SK-N-SH treated with all-trans-retinoic acid at 6 μM for 48 hours (cell line): ENCODE measurements at regions not wholly inside any gene's neighbourhood (a gene's known extent, or its start where the extent isn't known, plus 50 kb on each side); places are given as distances from the start of the nearest gene placed in this dataset.

ENCODE experiments used
- ATAC-seq: fragments of 200-7000 bp; cut with Tn5 transposase; 3 replicates; pipeline ENCODE4 v1.9.1; 2020; ENCODE audit warnings: mild to moderate bottlenecking, moderate library complexity
- ARNTL ChIP-seq: fragments of 450-650 bp; formaldehyde crosslinking; IDR thresholded peaks from 2 replicates; pipeline ENCODE4 v1.5.0; 2020; ENCODE audit warnings: low read depth, mild to moderate bottlenecking, moderate library complexity, borderline replicate concordance
- BACH2 ChIP-seq: fragments of 250-450 bp; sonication (Bioruptor Pico); IDR thresholded peaks from 2 replicates; pipeline ENCODE4 v1.9.0; 2021; ENCODE audit warnings: mild to moderate bottlenecking, borderline replicate concordance
- CSDC2 ChIP-seq: fragments of 250-450 bp; sonication (Bioruptor Pico); IDR thresholded peaks from 2 replicates; pipeline ENCODE4 v1.5.0; 2020; ENCODE audit warnings: mild to moderate bottlenecking, moderate library complexity
- ISL1 ChIP-seq: fragments of 250-450 bp; sonication (Bioruptor Pico); IDR thresholded peaks from 2 replicates; pipeline ENCODE4 v2.1.2; 2022; ENCODE audit warnings: mild to moderate bottlenecking, moderate library complexity
- OSR1 ChIP-seq: fragments of 250-450 bp; sonication (Bioruptor Pico); IDR thresholded peaks from 2 replicates; pipeline ENCODE4 v1.8.0; 2022; ENCODE audit warnings: moderate library complexity, mild to moderate bottlenecking, inconsistent platforms
- PPARA ChIP-seq: fragments of 250-450 bp; sonication (Bioruptor Pico); IDR thresholded peaks from 2 replicates; pipeline ENCODE4 v1.5.0; 2020; ENCODE audit warnings: mild to moderate bottlenecking, borderline replicate concordance
- RARB ChIP-seq: fragments of 250-450 bp; sonication (Bioruptor Pico); IDR thresholded peaks from 2 replicates; pipeline ENCODE4 v1.8.0; 2021; ENCODE audit warnings: mild to moderate bottlenecking, moderate library complexity
- TOX ChIP-seq: fragments of 250-450 bp; sonication (Bioruptor Pico); IDR thresholded peaks from 2 replicates; pipeline ENCODE4 v1.8.0; 2021; ENCODE audit warnings: mild to moderate bottlenecking, moderate library complexity, borderline replicate concordance
- ZC3H10 ChIP-seq: fragments of 250-450 bp; sonication (Bioruptor Pico); IDR thresholded peaks from 2 replicates; pipeline ENCODE4 v1.5.1; 2021; ENCODE audit warnings: mild to moderate bottlenecking, moderate library complexity
- ZFP3 ChIP-seq: fragments of 250-450 bp; sonication (Bioruptor Pico); IDR thresholded peaks from 2 replicates; pipeline ENCODE4 v1.5.0; 2020; ENCODE audit warnings: mild to moderate bottlenecking, moderate library complexity
- ZFP30 ChIP-seq: fragments of 450-650 bp; formaldehyde crosslinking; IDR thresholded peaks from 2 replicates; pipeline ENCODE4 v1.5.0; 2022; ENCODE audit warnings: mild to moderate bottlenecking, moderate library complexity
- ZNF565 ChIP-seq: fragments of 450-650 bp; formaldehyde crosslinking; conservative IDR thresholded peaks from 2 replicates; pipeline ENCODE4 v1.5.0; 2020; ENCODE audit warnings: low read depth, mild to moderate bottlenecking, moderate library complexity
- ZNF70 ChIP-seq: fragments of 450-650 bp; formaldehyde crosslinking; IDR thresholded peaks from 2 replicates; pipeline ENCODE4 v1.5.0; 2020; ENCODE audit warnings: mild to moderate bottlenecking, moderate library complexity
- ZNF8 ChIP-seq: fragments of 450-650 bp; formaldehyde crosslinking; IDR thresholded peaks from 2 replicates; pipeline ENCODE4 v1.5.0; 2020; ENCODE audit warnings: mild to moderate bottlenecking, moderate library complexity
- TF ChIP-seq, protein P1 (sequence below): fragments of 250-450 bp; sonication (Bioruptor Pico); IDR thresholded peaks from 2 replicates; pipeline ENCODE4 v1.8.0; 2020; ENCODE audit warnings: mild to moderate bottlenecking, moderate library complexity, borderline replicate concordance
- TF ChIP-seq, protein P2 (sequence below): fragments of 250-450 bp; sonication (Bioruptor Pico); IDR thresholded peaks from 2 replicates; pipeline ENCODE4 v1.5.1; 2021; ENCODE audit warnings: mild to moderate bottlenecking, moderate library complexity
- TF ChIP-seq, protein P3 (sequence below): fragments of 250-450 bp; sonication (Bioruptor Pico); IDR thresholded peaks from 2 replicates; pipeline ENCODE4 v1.8.0; 2021; ENCODE audit warnings: low read depth, mild to moderate bottlenecking, moderate library complexity, borderline replicate concordance
- TF ChIP-seq, protein P4 (sequence below): fragments of 250-450 bp; sonication (Bioruptor Pico); IDR thresholded peaks from 2 replicates; pipeline ENCODE4 v1.5.0; 2020; ENCODE audit warnings: mild to moderate bottlenecking, moderate library complexity
- TF ChIP-seq, protein P5 (sequence below): fragments of 250-450 bp; sonication (Bioruptor Pico); IDR thresholded peaks from 2 replicates; pipeline ENCODE4 v1.5.1; 2020; ENCODE audit warnings: low read depth, mild to moderate bottlenecking, moderate library complexity

DNA sequence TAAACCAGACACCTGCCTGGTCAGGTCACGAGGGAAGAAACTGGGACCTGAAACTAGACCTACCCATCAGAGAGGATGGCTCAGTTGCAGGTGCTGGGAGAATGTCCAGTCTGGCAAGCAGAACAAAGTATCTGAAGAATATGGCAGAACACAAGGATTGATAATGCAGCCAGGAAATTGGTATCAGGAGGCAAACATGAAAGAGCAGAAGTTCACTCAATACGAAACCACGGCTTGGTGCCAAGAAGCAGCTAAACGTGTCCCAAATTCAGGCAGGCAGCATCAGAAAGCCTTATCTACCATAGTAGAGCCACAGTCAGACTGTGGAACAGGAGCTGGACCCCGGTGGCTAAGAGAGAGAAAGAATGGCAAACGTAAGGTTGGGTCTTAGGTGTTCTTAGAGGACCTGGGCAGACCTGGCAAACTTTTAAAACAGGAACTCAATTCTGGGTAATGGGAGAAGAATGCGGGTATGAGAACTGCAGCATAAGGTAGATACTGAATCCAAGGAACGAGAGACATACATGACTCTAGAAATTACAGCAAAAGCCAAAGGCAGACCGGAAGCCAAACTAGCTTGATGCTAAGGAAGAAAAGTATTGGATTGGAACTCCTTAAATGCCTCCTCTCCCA, 169.0 kb upstream of the NECTIN3 start:
- ATAC-seq = no peak
- TF ChIP-seq CSDC2 (no peak), OSR1 (CRISPR knock-in tag) (no peak), ZFP3 (no peak), PPARA (no peak), ZFP30 (CRISPR knock-in tag) (no peak), ZNF565 (CRISPR knock-in tag) (no peak), ISL1 (CRISPR knock-in tag) (no peak), RARB (CRISPR knock-in tag) (no peak), ZC3H10 (CRISPR knock-in tag) (no peak), ZNF8 (no peak), ARNTL (CRISPR knock-in tag) (no peak)
- TF ChIP-seq, protein P1, sequence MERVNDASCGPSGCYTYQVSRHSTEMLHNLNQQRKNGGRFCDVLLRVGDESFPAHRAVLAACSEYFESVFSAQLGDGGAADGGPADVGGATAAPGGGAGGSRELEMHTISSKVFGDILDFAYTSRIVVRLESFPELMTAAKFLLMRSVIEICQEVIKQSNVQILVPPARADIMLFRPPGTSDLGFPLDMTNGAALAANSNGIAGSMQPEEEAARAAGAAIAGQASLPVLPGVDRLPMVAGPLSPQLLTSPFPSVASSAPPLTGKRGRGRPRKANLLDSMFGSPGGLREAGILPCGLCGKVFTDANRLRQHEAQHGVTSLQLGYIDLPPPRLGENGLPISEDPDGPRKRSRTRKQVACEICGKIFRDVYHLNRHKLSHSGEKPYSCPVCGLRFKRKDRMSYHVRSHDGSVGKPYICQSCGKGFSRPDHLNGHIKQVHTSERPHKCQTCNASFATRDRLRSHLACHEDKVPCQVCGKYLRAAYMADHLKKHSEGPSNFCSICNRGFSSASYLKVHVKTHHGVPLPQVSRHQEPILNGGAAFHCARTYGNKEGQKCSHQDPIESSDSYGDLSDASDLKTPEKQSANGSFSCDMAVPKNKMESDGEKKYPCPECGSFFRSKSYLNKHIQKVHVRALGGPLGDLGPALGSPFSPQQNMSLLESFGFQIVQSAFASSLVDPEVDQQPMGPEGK (CRISPR knock-in tag) = no peak
- TF ChIP-seq, protein P2, sequence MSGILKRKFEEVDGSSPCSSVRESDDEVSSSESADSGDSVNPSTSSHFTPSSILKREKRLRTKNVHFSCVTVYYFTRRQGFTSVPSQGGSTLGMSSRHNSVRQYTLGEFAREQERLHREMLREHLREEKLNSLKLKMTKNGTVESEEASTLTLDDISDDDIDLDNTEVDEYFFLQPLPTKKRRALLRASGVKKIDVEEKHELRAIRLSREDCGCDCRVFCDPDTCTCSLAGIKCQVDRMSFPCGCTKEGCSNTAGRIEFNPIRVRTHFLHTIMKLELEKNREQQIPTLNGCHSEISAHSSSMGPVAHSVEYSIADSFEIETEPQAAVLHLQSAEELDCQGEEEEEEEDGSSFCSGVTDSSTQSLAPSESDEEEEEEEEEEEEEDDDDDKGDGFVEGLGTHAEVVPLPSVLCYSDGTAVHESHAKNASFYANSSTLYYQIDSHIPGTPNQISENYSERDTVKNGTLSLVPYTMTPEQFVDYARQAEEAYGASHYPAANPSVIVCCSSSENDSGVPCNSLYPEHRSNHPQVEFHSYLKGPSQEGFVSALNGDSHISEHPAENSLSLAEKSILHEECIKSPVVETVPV (CRISPR knock-in tag) = no peak
- TF ChIP-seq, protein P3, sequence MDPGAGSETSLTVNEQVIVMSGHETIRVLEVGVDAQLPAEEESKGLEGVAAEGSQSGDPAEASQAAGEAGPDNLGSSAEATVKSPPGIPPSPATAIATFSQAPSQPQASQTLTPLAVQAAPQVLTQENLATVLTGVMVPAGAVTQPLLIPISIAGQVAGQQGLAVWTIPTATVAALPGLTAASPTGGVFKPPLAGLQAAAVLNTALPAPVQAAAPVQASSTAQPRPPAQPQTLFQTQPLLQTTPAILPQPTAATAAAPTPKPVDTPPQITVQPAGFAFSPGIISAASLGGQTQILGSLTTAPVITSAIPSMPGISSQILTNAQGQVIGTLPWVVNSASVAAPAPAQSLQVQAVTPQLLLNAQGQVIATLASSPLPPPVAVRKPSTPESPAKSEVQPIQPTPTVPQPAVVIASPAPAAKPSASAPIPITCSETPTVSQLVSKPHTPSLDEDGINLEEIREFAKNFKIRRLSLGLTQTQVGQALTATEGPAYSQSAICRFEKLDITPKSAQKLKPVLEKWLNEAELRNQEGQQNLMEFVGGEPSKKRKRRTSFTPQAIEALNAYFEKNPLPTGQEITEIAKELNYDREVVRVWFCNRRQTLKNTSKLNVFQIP = no peak
- TF ChIP-seq, protein P4, sequence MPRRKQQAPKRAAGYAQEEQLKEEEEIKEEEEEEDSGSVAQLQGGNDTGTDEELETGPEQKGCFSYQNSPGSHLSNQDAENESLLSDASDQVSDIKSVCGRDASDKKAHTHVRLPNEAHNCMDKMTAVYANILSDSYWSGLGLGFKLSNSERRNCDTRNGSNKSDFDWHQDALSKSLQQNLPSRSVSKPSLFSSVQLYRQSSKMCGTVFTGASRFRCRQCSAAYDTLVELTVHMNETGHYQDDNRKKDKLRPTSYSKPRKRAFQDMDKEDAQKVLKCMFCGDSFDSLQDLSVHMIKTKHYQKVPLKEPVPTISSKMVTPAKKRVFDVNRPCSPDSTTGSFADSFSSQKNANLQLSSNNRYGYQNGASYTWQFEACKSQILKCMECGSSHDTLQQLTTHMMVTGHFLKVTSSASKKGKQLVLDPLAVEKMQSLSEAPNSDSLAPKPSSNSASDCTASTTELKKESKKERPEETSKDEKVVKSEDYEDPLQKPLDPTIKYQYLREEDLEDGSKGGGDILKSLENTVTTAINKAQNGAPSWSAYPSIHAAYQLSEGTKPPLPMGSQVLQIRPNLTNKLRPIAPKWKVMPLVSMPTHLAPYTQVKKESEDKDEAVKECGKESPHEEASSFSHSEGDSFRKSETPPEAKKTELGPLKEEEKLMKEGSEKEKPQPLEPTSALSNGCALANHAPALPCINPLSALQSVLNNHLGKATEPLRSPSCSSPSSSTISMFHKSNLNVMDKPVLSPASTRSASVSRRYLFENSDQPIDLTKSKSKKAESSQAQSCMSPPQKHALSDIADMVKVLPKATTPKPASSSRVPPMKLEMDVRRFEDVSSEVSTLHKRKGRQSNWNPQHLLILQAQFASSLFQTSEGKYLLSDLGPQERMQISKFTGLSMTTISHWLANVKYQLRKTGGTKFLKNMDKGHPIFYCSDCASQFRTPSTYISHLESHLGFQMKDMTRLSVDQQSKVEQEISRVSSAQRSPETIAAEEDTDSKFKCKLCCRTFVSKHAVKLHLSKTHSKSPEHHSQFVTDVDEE (CRISPR knock-in tag) = no peak
- TF ChIP-seq, protein P5, sequence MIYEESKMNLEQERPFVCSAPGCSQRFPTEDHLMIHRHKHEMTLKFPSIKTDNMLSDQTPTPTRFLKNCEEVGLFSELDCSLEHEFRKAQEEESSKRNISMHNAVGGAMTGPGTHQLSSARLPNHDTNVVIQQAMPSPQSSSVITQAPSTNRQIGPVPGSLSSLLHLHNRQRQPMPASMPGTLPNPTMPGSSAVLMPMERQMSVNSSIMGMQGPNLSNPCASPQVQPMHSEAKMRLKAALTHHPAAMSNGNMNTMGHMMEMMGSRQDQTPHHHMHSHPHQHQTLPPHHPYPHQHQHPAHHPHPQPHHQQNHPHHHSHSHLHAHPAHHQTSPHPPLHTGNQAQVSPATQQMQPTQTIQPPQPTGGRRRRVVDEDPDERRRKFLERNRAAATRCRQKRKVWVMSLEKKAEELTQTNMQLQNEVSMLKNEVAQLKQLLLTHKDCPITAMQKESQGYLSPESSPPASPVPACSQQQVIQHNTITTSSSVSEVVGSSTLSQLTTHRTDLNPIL (CRISPR knock-in tag) = no peak

DNA sequence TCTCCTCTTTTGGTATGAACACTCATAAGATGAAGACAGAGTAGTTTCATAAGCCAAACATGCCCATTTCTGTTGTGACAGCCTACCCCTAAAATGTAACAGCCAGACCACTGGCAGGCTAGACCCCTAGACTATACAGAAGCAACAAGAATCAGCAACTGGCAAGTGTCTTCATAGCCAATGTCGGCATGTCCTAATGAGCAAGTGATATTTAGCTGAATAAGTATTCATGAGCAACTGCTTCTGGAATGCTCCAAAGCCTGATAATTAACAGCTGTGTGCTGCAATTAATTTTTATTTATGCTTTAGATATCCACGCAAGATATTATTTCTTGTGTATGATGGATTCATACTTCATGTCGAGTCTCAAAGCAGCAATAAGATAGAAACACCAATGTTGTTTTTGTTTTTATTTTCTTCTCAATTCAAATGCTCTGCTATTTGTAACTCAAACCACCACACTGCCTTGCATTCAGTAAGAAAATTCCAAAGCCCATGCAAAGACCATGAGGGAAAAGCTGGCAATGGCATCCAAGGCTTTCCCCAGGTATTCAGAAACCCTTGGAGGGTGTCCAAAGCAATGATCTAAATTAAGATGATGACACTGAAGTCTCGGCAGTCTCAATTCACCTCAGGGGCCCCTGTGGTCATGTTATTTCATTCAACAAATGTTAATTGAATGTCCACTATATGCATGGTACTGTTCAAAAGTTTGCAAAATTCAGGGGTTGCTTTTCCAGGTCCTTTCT, 167.7 kb upstream of the NECTIN3 start:
- no peak for ATAC-seq
- no peak for TF ChIP-seq ZFP3
- TF ChIP-seq ISL1 (CRISPR knock-in tag) = no peak
- TF ChIP-seq OSR1 (CRISPR knock-in tag) = no peak
- TF ChIP-seq, protein P2 (CRISPR knock-in tag) = no peak
- TF ChIP-seq BACH2 (CRISPR knock-in tag) = no peak
- TF ChIP-seq RARB (CRISPR knock-in tag) = no peak
- no peak for TF ChIP-seq ZNF70
- no peak for TF ChIP-seq TOX (CRISPR knock-in tag)
- TF ChIP-seq ZNF8 = no peak
